Hematopoietic multipotent progenitor cell (in vitro differentiated cells): ENCODE measurements at regions not wholly inside any gene's neighbourhood (a gene's known extent, or its start where the extent isn't known, plus 50 kb on each side); places are given as distances from the start of the nearest gene placed in this dataset. TPM values are rescaled to one million over a fixed set of nuclear protein-coding genes. Genes with fewer than 3 reads are reported as not detected.

Experiments used
- DNase-seq, 3 donors: peaks; one replicate each; pipeline ENCODE4 v3.0.0-alpha.2; 2011 to 2015; ENCODE audit warnings: low read depth in 2 of 3, low spot score in 2 of 3
- small RNA-seq: library from RNA; depleted of rRNA; stranded (forward); fragments of <200 nt; gene quantifications from one replicate; pipeline ENCODE3, GENCODE V24; 2012

DNA sequence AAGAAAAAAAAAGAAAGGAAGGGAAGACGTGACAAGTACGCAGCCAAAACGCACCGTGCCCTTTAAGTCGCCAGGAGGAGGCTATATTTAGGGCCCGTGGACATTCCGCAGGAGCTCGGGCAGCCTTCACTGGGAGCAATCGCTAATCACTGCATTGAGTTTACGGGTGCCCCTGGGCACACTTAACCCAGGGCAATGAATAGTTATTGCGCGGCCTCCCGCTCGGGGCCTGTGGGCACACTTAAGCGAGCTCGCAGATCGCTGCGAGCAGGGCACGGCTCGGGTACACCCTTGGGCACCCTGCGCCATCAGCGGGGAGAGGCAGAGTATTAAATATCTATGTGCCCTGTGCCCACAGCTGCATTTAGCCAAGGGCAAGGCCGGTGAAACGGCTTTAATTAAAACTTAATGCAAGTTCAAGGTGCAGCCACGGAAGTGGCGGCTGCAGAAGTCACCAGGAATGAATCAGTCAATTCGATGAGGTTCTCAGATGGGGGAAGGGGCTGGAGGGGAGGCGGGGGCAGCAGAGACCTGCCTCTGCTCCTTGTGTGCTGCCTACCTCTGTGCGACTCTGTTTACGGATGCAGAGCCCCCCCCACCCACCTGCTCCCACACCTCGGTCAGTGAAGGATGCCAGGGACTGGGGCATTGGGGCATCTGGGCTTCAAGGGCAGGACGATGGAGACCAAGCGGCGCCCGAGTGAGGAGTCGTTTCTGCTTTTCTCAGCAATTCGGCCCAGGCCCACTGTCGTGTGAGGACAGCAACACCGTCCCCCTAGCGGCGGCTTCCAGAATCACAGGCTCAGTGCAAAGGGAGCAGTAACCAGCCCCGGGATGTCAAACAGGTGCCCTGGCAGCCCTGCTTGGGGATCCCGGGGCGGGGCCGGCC is 51.8 kb upstream of the TARDBP start:
- peak; percentile 55 to 89 (median 80) for DNase-seq

DNA sequence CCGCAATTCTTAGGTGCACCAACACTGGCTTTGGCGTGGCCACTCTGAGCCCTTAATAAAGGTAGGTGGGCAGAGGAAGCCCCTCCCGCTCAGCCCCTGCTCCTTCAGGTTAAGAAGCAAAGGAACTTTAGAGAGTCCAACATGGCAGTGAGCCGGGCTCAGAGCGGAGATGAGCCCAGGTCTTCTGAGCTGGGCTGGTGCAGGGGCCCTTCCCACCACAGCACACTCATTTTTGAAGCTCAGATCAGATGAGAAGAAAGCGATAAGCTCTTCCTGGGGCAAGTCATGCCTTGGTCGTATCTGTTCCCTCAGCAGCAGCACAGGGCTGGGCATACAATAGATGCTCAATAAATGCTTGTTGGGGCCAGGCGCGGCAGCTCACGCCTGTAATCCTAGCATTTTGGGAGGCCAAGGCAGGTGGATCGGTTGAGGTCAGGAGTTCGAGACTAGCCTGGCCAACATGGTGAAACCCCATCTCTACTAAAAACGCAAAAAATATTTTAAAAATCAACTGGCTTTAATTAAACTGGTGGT is 51.1 kb upstream of the TARDBP start:
- DNase-seq = no peak

GRCh38 chr1:10962483-10962882 is 50.0 kb upstream of the TARDBP start:
- peak in 1 of 3 donors; percentile 50 for DNase-seq

Small RNA genes lying in the stretch of these regions (small RNA-seq; reads per million reads assigned to genes)
- gene HSPE1P24 = not detected
